ENCODE measurements at regions not wholly inside any gene's neighbourhood (a gene's known extent, or its start where the extent isn't known, plus 50 kb on each side); places are given as distances from the start of the nearest gene placed in this dataset.

DNA sequence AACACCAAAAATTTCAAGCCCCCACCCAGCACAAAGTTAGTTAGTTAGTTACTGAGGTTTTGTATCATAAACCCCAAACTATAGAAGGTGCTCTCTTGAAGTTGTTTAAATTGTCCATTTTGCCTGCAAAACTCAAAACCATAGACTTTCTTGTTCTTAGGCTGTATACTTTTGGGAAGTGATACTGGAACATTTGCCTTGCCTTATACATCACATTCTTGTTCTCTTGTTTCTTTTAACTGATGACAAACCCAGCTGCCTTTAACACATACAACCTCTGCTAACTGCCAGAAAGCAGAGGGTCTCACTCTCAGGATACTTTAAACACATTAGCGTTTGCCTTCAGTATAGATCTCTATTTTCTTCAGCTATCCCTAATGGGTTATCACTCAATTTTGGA lies 570.5 kb downstream of the MRPL39 start:
- no peak for DNase-seq (ENCODE audit: low read depth, low spot score)

- no peak for DNase-seq (ENCODE audit: low read depth, low spot score)
Observed at GRCh38 chr21:25031750-25032149, 575.5 kb downstream of the MRPL39 start.

- no peak for DNase-seq (ENCODE audit: low read depth, low spot score)
Observed at GRCh38 chr21:25029580-25029979, 577.7 kb downstream of the MRPL39 start.

DNA sequence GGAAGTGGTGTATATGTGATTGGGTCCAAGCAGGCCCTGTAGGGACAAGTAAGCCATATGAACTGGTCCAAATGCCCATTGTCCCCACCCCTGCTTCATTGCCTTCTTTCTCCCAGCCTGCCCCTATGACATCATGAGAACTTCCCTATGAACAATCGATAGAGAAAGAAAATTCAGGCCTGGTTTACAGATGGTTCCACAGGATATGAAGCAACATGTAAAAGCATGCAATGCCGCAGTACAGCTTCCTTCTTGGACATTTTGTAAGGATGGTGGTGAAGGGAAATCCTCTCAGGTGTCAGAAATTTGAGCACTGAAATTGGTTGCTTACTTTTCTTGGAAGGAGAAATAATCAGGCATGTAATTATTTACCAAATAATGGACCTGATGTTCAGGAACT lies 581.7 kb downstream of the MRPL39 start:
- DNase-seq (ENCODE audit: low read depth, low spot score), result no peak

GRCh38 chr21:25024639-25025038 lies 582.6 kb downstream of the MRPL39 start:
- no peak for DNase-seq (ENCODE audit: low read depth, low spot score)

GRCh38 chr21:25005388-25005787 lies 601.9 kb downstream of the MRPL39 start:
- DNase-seq (ENCODE audit: low read depth, low spot score), result no peak

DNA sequence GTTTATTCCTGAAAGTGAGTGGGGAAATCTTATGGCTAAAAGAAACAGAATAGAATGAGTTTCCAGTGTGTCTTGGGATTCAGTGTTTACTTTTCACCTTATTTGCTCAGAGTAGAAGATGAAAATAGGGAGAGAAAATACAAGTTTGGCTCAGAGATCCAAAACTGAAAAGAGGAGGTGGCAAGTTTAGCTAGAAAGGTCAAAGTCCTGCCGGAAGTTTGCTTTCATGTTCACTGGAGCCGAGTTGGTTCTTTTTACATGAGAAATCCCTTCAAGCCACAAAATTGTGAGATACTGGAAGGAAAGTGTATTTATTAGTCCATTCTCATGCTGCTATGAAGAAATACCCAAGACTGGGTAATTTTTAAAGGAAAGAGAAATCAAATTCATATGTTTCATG lies 604.6 kb downstream of the MRPL39 start:
- no peak for DNase-seq (ENCODE audit: low read depth, low spot score)

GRCh38 chr21:24995216-24995615 lies 612.1 kb downstream of the MRPL39 start:
- DNase-seq (ENCODE audit: low read depth, low spot score), result no peak

DNA sequence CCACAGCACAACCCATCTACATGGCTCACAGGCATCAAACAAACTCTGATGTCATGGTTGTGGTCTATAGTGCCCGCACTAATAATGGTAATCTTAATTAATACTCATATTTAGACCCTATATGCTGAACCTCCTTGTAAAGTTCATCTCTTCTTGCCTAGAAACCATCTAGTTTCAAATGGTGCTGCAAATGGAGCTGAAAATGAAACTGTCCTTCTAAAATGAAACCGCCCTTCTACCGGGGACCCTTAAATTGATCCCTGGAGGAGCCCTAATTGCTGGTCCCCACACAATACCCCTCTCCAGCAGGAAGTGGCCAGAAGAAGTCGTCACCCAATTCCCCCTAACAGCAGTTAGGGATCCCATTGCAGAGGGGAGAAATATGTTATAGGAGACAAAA lies 612.6 kb downstream of the MRPL39 start:
- DNase-seq (ENCODE audit: low read depth, low spot score), result no peak

GRCh38 chr21:24989516-24989915 lies 617.8 kb downstream of the MRPL39 start:
- DNase-seq (ENCODE audit: low read depth, low spot score), result no peak

DNA sequence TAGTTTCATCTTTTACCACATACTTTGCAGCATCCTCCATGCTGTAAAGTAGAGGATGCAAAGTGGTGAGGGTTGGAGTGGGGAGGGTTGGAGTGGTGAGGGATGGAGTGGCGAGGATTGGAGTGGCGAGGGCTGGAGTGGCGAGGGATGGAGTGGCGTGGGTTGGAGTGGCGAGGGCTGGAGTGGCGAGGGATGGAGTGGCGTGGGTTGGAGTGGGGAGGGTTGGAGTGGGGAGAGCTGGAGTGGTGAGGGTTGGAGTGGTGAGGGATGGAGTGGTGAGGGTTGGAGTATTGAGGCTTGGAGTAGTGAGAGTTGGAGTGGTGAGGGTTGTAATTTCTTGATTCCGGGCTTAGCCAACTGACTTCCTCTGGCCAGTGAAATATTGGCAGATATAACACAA lies 618.3 kb downstream of the MRPL39 start:
- no peak for DNase-seq (ENCODE audit: low read depth, low spot score)

DNA sequence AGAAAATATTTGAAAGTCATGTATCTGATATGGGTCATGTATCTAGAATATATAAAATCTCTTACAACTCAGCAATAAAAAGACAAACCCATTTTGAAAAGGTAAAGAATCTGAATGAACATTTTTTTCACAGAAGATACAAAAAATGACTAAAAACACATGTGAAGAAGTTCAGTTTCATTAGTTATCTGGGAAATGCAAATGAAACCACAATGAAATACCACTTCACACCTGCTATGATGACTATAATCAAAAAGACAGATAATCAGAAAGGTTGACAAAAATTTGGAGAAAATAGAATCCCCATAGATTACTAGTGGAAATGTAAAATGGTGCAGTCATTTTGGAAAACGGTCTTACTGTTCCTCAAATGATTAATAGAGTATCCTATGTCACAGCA lies 631.0 kb downstream of the MRPL39 start:
- DNase-seq (ENCODE audit: low read depth, low spot score), result no peak

GRCh38 chr21:24969068-24969467 lies 638.2 kb downstream of the MRPL39 start:
- no peak for DNase-seq (ENCODE audit: low read depth, low spot score)

DNA sequence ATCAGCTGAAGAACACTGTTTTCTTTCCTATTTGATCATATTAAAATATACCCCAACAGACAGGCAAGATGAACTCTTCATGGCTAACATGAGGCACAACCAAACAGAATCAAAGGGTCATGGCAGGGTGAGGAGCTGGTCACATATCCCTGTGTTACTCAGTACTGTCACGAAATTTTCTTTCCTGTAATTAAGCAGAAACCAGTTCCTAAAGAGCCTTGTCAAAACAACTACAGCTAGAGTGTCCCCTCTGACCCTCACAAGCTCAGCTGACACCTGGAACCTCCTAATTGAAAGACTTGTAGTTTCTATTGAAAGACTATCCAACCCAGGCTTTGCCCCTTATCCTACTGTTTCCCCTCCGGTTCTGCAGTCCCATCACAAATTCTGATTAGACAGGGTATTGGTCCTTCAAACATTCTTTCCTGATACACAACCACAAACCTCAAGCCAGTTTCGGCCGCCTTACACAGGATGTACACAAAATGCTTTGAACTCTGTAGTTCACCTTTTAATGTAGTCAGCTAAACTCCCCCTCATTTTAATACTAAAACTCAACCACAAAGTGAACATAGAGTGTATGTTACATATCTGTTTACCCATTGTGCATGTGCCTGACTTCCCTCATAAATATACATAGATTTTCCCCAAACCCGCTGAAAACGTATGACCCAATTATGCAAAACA lies 651.9 kb downstream of the MRPL39 start:
- DNase-seq (ENCODE audit: low read depth, low spot score), result no peak

GRCh38 chr21:24948186-24948585 lies 659.1 kb downstream of the MRPL39 start:
- no peak for DNase-seq (ENCODE audit: low read depth, low spot score)

- no peak for DNase-seq (ENCODE audit: low read depth, low spot score)
Observed at GRCh38 chr21:24945910-24946309, 661.4 kb downstream of the MRPL39 start.

GRCh38 chr21:24941316-24942185 lies 665.7 kb downstream of the MRPL39 start:
- DNase-seq (ENCODE audit: low read depth, low spot score), result no peak

- no peak for DNase-seq (ENCODE audit: low read depth, low spot score)
Observed at GRCh38 chr21:24939291-24939690, 668.0 kb downstream of the MRPL39 start.

DNA sequence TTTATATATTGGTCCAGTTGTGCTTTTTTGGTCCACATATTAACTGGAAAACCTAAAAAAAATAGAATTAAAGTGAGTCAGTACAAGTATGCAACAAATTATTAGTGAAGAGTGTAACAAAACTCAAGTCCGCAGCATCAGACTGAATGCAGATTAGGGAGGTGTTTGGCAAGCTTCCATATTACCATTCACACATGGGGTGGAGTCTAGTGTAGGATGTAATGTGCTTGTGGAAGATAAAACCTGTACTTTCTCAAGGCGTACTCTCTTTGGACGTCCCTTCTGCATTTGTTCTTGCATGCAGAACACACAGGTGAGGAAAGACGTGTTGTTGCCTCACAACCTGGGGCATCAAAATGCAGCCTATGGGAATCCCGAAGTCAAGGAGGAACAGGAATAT lies 668.7 kb downstream of the MRPL39 start:
- DNase-seq (ENCODE audit: low read depth, low spot score), result no peak

GRCh38 chr21:24935991-24936390 lies 671.3 kb downstream of the MRPL39 start:
- DNase-seq (ENCODE audit: low read depth, low spot score), result no peak

DNA sequence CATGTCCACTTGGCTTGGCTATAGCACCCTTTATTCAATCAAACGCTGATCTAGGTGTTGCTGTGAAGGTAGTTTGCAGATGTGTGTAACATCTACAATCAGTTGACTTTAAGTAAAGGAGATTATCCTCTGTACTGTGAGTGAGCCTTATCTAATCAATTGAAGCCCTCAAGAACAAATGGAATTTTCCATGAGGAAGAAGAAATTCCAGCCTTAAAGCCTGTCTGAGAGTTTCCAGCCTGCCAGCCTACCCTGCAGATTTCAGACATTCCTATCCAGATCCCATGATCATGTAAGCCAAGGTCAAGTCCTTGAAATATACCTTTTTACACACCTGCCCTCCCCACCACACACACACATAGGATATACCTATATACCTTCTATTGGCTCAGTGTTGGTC lies 696.7 kb downstream of the MRPL39 start:
- DNase-seq (ENCODE audit: low read depth, low spot score), result no peak

DNA sequence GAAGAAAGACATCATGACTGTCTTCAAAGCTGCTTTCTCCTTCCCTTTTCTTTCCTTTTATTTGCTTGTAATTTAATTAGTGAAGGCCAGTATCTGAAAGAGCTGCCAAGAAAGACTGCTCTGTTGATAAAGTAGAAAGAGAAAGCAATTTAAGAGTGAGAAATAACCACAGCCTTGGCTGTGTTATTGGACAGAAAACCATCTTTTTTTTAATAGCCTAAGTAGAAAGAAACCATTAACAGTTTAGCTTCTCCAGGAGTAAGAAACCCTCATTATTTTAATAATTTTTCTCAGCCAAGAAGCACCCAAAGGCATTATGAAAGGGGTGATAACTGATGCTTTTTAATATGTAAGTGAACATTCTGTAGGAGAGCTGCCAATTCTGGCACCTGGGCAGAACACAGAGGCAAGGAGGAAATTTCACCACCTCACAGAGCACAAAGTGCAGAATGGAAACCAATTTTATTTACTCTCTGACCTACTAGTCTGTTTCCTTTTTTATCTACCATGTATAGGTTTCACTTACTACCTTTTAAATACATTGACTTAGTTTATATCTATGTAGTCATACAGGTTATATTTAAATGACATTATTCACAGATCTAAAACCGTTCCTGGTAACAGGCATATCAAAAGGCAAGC lies 703.2 kb downstream of the MRPL39 start:
- DNase-seq (ENCODE audit: low read depth, low spot score), result no peak

DNA sequence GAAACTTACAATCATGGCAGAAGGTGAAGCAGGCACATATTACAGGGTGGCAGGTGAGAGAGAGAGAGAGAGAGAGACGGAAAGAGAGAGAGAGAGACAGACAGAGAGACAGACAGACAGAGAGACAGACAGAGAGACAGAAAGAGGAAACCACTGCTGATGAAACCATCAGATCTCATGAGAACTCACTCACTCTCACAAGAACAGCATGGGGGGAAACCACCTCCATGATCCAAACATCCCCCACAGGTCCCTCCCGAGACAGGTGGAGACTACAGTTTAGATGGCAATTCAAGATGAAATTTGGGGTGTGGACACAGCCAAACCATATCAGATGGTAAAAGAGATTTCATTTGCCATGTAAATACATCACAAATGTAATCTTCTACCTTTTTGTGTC lies 708.1 kb downstream of the MRPL39 start:
- no peak for DNase-seq (ENCODE audit: low read depth, low spot score)

Data from activated CD4-positive, CD25-positive, alpha-beta regulatory T cell treated with anti-CD3 and anti-CD28 coated beads, Interleukin-2, amount 50 U/mL, for 16 hours (primary cell).